Mammary epithelial cell (primary cell): ENCODE measurements at regions not wholly inside any gene's neighbourhood (a gene's known extent, or its start where the extent isn't known, plus 50 kb on each side); places are given as distances from the start of the nearest gene placed in this dataset.

Source experiments
- CTCF ChIP-seq, 2 donors: IDR thresholded peaks in 1 of 2; conservative IDR thresholded peaks in 1 of 2; 2 replicates each; pipeline ENCODE4 v1.5.1; 2011 to 2012; ENCODE audit warnings: inconsistent platforms in 2 of 2, low read length in 2 of 2, mild to moderate bottlenecking in 2 of 2, control low read depth in 1 of 2, low read depth in 1 of 2; ENCODE audit not compliant: insufficient read depth in 1 of 2; ENCODE audit errors: extremely low read depth in 1 of 2
- EZH2 ChIP-seq: IDR thresholded peaks from 2 replicates; pipeline ENCODE4 v1.6.1; 2012; ENCODE audit warnings: low read length, inconsistent platforms, borderline replicate concordance

GRCh38 chr12:91994208-91994797 lies 151.3 kb downstream of the BTG1 start:
- TF ChIP-seq CTCF (conservative IDR thresholded peaks at IDR 0.05 in 1 of 2, IDR thresholded peaks at IDR 0.05 in 1 of 2; ENCODE audit: extremely low read depth in 1 of 2, insufficient read depth in 1 of 2, low read depth in 1 of 2, low read length in 2 of 2): no peak
- no peak for TF ChIP-seq EZH2
